ENCODE measurements at regions not wholly inside any gene's neighbourhood (a gene's known extent, or its start where the extent isn't known, plus 50 kb on each side); places are given as distances from the start of the nearest gene placed in this dataset.
"Not testable (repeated sequence)": the region's sequence is repeated elsewhere in the genome, so short reads cannot be mapped to it uniquely, and the experiment has no call there.

GRCh38 chr10:78212060-78212785, 178.6 kb downstream of the RPS24 start:
- no peak for DNase-seq

GRCh38 chr10:78212786-78213175, 179.1 kb downstream of the RPS24 start:
- DNase-seq, result no peak

GRCh38 chr10:78214955-78215354, 181.3 kb downstream of the RPS24 start:
- DNase-seq, result no peak

- no peak for DNase-seq
Measured at GRCh38 chr10:78215645-78216044, 182.0 kb downstream of the RPS24 start.

DNA sequence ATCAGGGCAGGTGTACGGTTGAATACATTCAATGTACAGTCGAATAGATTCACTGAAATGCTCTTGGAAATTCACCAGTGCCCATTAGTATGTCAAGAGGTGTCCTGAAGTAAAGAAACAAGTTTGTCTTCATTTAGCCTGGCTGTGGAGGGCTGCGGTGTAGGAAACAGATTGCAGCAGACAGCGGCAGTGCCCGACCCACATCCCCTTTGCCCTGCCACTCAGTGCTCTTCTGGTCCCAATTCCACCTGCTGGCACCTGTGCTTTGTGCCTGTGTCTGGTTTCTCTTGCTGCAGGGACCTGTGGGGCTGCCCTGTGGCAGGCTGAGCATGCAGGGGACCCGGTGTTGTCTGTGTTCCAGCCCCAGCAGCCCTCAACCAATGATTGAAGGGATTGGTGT, 183.7 kb downstream of the RPS24 start:
- DNase-seq, result no peak

GRCh38 chr10:78218798-78219490, 185.3 kb downstream of the RPS24 start:
- peak; percentile 59 for DNase-seq

DNA sequence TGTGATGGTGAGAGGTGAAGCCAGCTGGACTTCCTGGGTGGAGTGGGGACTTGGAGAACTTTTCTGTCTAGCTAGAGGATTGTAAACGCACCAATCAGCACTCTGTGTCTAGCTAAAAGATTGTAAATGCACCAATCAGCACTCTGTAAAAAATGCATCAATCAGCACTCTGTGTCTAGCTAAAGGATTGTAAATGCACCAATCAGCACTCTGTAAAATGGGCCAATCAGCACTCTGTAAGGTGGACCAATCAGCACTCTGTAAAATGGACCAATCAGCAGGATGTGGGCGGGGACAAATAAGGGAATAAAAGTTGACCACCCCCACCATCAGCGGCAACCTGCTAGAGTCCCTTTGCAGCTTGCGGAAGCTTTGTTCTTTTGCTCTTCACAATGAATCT, 185.9 kb downstream of the RPS24 start:
- not testable (repeated sequence) for DNase-seq

GRCh38 chr10:78220781-78221180, 187.1 kb downstream of the RPS24 start:
- no peak for DNase-seq

DNA sequence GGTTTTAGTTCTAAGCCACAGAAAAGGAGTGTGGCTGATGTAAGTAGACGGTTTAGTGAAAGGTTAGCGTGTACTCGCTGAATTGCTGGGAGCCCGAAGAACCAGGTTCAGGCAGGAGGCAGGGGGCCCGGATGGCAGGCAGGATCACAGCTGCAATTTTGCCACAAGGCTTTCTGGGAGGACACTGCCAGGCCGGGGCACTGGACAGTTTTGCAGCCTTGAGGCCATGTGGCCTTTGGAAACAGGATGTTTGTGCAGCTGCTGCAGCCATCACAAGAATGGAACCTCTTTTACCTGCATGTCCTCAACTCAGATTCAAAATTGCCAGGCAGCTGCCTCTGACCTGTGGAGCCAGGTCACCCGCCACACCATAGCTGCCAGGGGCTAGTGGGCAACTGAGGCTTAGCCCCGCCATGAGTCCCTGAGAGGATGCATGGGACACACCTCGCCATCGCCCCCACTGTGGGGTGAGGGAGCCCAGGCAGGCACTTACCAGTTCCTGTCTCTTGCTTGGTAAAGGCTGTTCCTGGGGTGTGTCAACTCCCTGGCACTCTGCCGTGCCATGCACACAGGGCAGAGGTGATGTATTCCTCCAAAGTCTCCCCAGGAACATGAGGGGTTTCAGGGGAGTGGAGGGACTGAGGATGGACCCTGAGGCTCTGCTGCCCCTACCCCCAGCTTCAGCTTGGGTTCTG, 188.6 kb downstream of the RPS24 start:
- no peak for DNase-seq

- DNase-seq, result no peak
Measured at GRCh38 chr10:78223088-78223487, 189.4 kb downstream of the RPS24 start.

GRCh38 chr10:78224602-78225001, 190.9 kb downstream of the RPS24 start:
- no peak for DNase-seq

DNA sequence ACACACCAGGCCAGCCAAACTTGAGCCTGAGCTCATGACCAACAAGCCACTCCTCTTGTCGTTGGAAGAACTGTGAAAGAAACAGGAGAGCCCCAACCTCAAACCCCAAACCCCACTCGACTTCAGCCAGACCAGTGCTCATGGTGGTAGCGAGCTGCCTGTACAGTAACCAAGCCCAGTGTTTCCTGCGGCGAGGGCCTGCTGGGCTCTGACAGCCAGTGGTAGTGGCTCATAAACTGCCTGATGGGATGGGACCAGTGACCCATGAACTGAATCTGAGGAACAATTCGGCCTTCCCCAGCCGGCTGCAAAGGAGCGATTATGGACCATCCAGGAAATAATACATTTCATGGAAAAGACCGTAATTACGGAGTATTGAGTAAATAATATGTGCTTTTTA, 191.9 kb downstream of the RPS24 start:
- DNase-seq, result no peak

DNA sequence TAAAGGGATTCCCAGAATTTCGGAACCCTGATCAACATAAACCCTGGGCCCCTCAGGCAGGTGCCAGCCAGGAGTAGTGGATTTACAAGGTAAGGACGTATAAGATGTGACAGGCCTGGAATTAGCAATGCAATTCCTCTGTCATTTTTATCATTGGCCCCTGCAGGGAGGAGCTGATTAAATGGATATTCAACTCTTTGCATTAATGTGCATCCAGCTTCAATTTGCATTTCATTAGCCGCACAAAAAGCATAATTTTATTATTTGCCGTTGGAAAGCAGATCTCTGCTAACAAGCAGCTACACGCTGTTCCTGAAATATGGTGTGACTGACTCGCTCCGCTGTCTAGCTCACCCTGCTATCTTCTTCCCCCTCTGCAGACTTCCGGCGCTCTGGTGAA, 195.8 kb downstream of the RPS24 start:
- no peak for DNase-seq

DNA sequence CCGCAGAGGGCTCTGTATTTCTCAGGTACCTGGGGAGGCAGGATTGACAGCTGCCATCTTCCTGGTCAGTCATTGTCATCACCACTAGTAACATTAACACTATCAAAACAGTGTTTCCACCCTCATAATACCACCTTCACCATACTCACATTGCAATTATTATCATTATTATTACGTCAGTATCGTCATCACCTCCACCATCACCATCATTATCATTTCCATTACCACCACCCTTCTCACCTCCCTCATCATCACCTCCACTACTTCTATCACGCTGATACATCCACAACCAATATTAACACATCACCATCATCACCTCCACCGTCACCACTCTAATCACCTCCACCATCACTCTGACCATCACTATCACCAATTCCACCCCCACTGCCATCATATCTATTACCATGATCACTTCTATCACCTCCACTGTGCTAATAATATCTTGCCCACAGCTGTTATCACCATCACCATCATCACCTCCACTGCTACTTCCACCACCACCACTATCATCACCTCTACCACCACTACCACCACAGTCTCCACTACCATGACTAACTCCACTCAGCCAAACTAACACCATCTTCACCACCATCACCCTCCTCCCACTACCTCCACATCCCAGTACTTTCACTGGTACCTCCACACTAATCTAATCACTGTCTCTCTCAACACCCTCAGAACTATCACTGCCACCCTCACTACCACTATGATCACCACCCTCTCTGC, 196.4 kb downstream of the RPS24 start:
- DNase-seq, result no peak

DNA sequence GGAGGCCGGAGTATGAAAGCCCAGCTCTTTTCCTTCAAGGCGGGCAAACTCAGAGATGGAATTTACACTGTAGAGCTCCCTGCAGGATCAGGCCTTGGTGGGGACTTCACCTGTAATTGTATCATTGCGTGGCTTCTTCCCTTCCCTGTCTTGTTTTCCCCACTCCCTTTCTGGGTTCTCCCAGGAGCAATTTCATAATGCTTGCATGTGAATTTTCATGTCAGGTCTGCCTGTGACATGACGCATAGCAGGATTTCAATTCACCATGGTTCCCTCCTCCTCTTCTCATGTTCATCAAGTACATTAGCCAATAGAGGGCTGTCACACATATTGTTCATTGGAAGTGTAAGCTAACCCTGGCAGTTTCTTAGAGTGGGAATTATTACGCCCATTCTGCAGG, 197.7 kb downstream of the RPS24 start:
- DNase-seq, result no peak

GRCh38 chr10:78231939-78232338, 198.3 kb downstream of the RPS24 start:
- no peak for DNase-seq

DNA sequence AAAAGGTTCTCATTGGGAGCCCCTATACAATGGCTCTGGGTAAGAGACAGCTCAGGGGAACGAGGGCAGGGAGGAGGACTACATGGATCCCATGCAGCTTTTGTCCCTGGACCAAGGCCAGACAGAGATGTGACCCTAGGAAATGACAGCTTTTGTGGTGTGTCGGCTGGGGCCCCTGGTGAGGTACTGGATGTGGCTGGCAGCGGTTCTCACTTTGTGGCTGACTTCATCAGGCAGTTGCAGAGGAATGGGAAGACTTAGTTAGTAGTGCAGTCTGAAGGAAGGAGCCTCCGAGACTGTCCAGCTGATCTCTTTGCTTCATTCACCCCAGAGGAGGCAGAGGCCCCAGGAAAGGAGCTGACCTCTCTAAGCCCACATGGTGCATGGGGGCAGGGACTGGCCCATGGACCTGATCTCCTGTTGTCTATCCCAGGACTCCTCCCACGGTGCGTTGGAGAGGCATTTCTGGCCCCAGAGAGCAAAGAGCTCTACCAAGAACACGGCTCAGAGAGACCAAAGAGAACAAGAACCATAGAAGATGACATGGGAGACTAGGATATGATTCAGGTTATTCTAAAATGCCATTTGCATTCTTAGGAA, 202.9 kb downstream of the RPS24 start:
- no peak for DNase-seq

DNA sequence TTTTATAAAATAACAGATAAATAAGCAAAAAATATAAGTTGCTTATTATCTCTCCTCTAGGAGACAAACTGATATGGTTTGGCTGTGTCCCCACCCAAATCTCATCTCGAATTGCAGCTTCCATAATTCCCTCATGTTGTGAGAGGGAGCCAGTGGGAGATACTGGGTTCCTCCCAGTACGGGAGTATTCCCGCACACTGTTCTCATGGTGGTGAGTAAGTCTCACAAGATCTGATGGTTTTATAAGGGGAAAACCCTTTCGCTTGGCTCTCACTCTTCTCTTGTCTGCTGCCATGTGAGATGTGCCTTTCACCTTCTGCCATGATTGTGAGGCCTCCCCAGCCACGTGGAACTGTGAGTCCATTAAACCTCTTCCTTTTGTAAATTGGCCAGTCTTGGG, 204.3 kb downstream of the RPS24 start:
- DNase-seq, result not testable (repeated sequence)

GRCh38 chr10:78247266-78247665, 213.6 kb downstream of the RPS24 start:
- DNase-seq, result no peak

DNA sequence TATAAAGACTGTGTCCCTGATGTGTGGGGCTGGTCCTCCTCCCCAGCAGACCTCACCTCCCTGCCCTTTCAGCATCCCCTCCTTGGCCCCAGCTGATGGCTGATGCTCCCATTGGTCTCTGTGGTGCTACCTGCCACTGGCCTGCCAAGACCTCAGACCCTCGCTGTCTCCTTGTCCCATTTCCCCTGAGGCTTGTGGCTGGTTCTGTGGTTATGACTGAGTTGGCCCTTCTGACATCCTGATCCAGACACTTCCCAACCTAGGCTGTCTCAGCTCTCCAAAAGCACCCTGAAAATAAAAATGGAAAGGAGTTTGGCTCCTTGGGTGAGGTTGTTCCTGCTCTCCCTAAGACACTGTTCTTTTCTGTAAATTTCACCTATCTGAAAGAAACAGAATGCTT, 214.2 kb downstream of the RPS24 start:
- DNase-seq, result no peak

DNA sequence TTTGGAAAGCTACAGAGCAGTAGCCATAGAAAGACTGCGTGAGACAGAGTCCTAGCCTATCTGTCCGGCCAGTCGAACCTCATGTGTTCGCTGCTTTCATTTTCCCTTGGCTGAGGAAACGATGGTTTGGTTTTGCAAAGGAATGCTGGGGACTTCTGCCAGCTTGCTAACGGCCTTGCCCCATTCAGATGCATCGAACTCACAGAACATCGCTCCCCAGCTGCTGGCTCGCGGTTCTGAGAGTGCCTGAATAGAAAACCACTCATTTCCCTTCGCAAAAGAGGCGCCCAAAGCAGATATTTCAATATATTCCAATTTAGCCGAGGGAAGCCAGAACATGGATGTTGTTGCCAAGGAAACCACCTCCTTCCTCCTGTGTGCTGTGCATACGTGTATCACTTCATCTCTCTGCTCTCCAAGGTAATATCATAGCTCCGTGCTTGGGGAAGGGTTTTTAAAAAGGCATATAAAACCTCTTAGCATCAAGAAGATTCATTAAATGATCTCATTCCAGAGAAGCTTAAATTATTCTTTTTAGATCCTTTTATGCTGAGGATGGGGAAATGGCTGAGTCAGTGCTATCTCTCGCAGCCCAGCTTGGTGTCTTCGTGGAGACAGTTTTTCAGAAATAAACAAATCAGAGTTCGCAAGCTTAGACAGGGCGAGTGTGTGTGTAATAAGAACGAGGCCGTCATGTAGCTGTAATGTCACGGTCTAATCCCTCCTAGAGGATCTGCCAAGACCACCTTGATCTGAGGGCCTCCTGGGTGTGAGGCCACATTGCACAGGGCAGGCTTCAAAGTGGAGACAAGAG, 215.2 kb downstream of the RPS24 start:
- DNase-seq, result no peak

DNA sequence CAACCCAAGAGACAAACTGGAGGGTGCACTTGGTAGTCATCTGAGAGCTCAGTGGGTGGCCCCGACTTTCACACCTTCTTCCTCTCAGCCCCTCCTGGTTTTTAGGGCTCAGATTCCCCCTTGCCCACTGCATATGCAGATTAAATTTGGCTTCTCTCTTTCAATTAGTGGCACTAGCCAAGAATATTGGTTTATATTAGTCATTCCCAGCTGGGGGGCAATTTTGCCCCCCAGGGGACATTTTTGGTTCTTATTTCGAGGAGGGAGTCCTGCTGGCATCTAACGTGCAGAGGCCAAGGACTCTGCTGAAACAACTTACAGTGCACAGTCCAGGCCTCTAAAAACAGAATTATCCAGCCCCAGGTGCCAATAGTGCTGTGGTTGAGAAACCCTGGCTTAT, 216.0 kb downstream of the RPS24 start:
- DNase-seq, result no peak
